ENCODE measurements at regions not wholly inside any gene's neighbourhood (a gene's known extent, or its start where the extent isn't known, plus 50 kb on each side); places are given as distances from the start of the nearest gene placed in this dataset.

DNA sequence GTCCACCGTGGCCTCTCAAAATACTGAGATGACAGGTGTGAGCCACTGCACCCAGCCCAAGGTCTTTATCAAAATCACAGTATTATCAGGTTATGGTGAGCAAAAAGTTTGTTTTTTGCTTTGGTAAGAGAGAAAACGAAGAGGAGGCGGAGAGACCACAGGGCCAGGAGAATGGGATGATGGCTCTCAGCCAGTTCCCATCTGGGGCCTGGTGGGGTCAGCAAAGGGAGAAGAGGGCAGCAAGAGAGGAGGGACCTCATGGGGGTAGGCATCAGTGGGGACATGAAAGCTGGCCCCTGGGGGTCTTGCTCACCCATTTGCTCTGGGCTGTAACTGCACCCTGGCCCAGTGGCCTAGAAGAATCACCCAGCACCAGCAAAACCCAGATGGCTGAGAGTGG is 190.2 kb downstream of the SHANK2 start:
- TF ChIP-seq, protein P1, sequence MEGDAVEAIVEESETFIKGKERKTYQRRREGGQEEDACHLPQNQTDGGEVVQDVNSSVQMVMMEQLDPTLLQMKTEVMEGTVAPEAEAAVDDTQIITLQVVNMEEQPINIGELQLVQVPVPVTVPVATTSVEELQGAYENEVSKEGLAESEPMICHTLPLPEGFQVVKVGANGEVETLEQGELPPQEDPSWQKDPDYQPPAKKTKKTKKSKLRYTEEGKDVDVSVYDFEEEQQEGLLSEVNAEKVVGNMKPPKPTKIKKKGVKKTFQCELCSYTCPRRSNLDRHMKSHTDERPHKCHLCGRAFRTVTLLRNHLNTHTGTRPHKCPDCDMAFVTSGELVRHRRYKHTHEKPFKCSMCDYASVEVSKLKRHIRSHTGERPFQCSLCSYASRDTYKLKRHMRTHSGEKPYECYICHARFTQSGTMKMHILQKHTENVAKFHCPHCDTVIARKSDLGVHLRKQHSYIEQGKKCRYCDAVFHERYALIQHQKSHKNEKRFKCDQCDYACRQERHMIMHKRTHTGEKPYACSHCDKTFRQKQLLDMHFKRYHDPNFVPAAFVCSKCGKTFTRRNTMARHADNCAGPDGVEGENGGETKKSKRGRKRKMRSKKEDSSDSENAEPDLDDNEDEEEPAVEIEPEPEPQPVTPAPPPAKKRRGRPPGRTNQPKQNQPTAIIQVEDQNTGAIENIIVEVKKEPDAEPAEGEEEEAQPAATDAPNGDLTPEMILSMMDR (IDR thresholded peaks at IDR 0.05), result no peak
- TF ChIP-seq POLR2AphosphoS5 (IDR thresholded peaks at IDR 0.05), result no peak
- TF ChIP-seq POLR2A (IDR thresholded peaks at IDR 0.05), result no peak
